ENCODE measurements at regions not wholly inside any gene's neighbourhood (a gene's known extent, or its start where the extent isn't known, plus 50 kb on each side); places are given as distances from the start of the nearest gene placed in this dataset.
"Not testable (repeated sequence)": the region's sequence is repeated elsewhere in the genome, so short reads cannot be mapped to it uniquely, and the experiment has no call there.

DNA sequence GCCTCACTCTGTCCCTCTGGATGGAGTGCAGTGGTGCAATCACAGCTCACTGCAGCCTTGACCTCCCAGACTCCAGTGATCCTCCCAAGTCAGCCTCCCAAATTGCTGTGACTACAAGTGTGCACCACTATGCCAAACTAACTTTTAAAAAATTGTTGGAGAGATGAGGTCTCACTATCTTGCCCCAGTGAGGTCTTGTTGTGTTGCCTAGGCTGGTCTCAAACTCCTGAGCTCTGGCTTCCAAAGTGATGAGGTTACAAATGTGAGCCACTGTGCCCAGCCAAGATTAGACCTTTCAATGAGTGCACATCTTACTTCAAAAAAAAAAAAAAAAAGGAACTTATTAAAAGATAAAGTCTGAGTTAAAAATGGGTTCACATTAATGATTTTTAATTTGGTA lies 1838.1 kb upstream of the DEFB115 start:
- DNase-seq (ENCODE audit: low read depth in 2 of 2), result no peak

DNA sequence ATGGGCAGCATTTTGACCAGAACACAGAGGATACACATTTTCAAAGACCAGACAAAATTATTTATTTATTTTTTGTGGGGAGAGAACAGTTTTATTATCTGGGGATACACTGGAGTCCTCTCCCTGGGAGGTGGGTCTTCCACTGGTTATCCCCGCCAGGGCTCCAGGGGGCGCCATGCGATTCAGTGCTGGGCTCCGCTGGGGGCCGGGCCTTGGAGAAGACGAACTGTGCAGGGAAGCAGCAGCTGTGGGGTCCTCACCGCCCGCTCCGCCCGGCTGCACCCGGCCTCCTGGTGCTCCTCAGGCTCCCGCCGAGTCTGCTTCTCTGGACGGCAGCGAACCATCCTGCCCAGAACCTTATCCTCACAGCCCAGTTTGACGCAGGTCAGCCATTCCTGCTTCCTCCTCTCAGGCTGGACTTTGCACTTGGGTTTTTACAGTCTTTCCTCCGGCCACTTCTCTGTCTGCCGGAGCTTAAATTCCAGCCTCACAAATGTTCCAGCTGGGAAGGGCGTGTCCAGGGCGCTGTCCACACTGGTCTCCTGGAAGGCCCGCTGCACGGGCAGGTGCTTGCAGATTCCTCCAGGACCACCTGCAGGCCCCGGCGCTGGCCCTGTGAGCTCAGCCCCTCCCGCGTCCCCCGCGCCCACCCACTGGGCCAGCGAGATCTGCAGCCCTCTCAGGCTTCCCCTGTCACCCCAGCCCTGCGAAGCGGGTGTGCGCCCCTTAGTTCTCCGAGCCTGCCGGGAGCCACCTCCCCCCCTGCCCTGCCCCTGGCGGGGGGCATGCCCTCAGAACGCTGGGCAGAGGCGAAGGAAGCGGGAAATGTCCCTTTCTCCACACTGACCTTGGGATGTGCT lies 1830.0 kb upstream of the DEFB115 start:
- DNase-seq (ENCODE audit: low read depth in 2 of 2), result no peak

GRCh38 chr20:29430531-29430930 lies 1826.9 kb upstream of the DEFB115 start:
- DNase-seq (ENCODE audit: low read depth in 2 of 2), result no peak

DNA sequence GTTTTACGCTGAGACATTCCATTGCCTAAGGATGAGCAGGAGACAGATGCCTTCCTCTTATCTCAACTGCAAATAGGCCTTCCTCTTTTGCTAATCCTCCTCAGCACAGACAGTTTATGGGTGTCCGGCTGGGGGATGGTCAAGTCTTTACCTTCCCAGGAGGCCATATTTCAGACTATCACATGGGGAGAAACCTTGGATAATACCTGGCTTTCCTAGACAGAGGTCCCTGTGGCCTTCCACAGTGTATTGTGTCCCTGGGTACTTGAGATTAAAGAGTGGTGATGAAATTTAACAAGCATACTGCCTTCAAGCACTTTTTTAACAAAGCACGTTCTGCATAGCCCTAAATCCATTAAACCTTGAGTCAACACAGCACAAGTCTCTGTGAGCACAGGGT lies 1816.7 kb upstream of the DEFB115 start:
- DNase-seq (ENCODE audit: low read depth in 2 of 2), result not testable (repeated sequence)

- DNase-seq (ENCODE audit: low read depth in 2 of 2), result not testable (repeated sequence)
These were observed 1814.2 kb upstream of the DEFB115 start for GRCh38 chr20:29443206-29443781.

DNA sequence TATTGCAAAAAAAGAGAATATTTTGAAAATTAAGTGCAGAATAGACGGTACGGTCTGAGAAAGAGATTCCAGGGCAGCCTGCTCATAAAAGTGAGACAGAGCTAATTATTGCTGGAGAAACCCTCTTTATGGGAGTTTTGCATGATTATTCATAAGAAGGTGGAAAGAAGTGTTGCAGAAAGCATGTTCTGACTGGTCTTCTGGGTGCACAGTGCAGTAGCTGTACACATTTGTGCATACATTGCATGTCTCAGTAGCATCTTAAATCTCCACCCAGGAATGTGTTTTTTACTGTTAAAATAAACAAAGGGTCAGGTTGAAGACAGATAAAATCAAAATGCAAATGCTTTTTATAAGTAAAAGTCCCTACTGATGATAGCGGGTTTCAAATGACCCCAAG lies 1813.6 kb upstream of the DEFB115 start:
- no peak for DNase-seq (ENCODE audit: low read depth in 2 of 2)

DNA sequence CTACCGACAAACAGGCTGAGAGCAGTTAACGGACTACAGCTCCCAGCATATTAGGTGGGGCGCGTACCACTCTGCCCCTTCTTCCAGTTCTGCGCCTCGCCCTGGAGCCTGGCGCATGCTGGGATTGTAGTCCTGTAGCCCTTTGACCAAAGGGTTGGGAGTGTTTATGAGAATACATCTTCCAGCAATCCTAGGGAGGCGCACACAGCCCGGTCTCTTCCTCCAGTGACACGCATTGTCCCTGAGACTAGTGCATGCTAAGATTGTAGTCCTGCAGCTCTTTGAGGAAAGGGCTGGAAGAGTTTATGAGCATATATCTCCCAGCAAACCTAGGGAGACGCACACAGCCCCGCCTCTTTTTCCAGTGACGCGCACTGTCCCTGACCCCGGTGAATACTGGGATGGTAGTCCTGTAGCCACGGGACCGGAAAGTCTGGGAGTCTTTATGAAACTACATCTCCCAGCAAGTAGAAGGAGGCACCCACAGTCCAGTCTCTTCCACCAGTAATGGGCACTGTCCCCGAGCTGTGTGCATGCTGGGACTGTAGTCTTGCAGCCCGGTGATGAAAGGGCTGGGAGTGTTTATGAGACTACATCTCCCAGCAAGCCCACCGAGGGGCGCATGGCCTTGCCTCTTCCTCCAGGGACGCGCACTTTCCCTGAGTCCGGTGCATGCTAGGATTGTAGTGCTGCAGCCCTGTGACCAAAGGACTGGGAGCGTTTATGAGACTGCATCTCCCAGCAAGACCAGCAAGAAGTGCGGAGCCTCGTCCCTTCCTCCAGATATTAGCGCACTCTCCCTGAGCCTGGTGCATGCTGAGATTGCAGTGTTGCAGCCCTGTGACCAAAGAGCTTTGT lies 1812.2 kb upstream of the DEFB115 start:
- DNase-seq (ENCODE audit: low read depth in 2 of 2), result peak in 1 of 2 donors; percentile 22

DNA sequence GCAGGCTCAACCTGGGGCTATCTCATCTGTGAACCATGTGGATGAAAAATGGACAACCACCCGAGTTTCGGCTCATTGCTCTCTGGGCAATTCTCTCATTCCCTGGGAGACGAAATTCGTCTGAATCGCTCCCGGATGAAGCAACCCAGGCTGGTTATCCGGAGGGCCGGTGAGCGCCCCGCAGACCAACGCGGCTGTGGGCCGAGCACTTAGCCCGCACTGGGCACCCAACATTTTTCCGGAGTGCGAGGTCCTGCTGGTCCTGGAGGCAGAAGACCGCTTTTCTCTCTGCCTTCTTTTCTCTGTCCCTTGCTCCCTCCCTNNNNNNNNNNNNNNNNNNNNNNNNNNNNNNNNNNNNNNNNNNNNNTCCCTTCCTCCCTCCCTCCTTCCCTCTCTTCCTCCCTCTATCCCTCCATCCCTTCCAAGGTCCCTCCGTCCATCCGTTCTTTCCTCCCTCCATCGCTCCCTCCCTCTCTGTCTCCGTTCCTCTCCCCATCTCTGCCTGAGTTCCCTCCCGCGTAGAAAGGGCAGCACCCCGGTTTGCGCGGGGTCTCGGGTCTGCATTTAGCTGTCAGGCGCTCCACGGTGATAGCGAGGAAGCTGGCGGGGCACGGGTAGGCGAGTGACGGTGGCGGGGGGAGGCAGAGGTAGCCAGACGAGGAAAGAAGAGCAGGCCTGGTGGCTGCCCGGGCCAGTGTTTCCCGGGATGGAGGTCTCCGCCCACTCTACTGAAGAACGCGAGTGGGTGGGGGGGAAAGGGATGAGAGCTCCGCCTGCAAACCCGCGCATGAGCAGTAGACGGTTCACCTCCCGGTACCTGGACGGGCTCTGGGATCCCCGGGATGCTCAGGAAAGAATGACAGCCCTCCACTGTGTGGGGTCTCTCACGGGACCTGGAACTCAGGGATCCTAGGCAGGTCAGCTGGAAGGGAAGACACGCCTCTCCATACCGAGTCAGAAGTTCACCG lies 1809.7 kb upstream of the DEFB115 start:
- not testable (repeated sequence) for DNase-seq (ENCODE audit: low read depth in 2 of 2)

DNA sequence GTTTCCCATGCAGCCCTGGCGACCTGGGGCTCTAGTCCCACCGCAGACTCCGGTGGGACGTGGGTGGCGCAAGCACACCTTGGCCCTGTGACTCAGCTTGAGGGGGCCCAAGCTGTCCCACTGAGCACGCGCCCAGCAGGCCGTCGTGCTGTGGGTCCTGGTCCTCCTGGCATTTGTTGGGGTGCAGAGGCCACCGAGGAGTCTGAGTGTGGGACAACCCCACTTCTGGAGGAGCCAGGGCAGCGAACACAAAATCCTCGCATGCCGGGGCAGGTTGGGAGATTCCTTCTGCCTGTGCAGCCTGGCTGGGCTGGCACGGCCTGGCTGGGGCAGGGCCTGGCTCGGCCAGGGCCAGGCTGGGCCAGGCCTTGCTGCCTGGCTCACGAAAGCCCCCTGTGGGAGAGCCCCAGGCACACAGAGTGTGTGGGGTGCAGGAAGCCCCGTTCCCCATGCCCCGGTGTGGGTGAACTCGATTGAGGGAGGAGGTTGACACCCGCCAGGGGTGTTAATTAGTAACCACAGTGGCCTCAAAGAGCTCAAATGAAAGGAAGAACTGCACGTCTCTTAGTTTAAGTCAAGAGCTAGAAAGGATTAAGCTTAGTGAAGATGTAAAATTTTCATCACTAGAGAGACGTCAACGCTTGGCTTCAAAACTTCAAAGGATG lies 1808.5 kb upstream of the DEFB115 start:
- DNase-seq (ENCODE audit: low read depth in 2 of 2), result no peak

DNA sequence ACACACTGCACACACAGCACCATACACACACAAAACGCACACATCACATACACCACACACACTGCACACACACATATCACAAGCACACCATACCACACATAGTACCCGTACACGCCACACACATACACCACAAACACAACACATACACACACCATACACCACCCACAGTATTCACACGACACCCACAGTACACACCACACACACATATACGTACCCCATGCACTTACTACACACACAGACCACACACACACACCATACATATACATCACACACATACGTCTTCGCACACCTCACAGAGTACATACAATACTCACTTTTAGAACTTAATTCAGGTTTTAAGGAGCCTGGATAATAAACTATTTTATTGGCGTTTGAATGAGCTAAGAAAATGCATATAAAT lies 1805.3 kb upstream of the DEFB115 start:
- DNase-seq (ENCODE audit: low read depth in 2 of 2), result no peak

- DNase-seq (ENCODE audit: low read depth in 2 of 2), result not testable (repeated sequence)
These were observed 1800.3 kb upstream of the DEFB115 start for GRCh38 chr20:29456987-29457693.

GRCh38 chr20:29472606-29473005 lies 1784.9 kb upstream of the DEFB115 start:
- no peak for DNase-seq (ENCODE audit: low read depth in 2 of 2)

DNA sequence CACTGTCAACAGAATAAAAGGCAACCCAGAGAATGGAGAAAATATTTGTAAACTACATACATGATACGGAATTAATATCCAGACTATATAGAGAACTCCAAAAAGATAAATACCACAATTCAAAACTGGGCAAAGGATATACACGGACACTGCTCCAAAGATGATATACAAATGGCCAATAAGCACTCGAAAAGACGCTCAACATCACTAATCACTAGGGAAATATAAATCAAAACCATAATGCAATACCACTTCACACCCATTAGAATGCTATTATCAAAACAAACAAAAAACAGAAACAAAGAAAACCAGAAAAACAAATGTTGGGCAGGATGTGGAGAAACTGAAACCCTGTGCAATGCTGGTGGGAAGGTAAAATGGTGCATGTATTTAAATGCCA lies 1764.6 kb upstream of the DEFB115 start:
- DNase-seq (ENCODE audit: low read depth in 2 of 2), result not testable (repeated sequence)

- DNase-seq (ENCODE audit: low read depth in 2 of 2), result peak in 1 of 2 donors; percentile 1
These were observed 1760.7 kb upstream of the DEFB115 start for GRCh38 chr20:29496767-29497166.

- peak in 1 of 2 donors; percentile 20 for DNase-seq (ENCODE audit: low read depth in 2 of 2)
These were observed 1760.2 kb upstream of the DEFB115 start for GRCh38 chr20:29497261-29497671.

GRCh38 chr20:29497684-29498083 lies 1759.8 kb upstream of the DEFB115 start:
- not testable (repeated sequence) for DNase-seq (ENCODE audit: low read depth in 2 of 2)

DNA sequence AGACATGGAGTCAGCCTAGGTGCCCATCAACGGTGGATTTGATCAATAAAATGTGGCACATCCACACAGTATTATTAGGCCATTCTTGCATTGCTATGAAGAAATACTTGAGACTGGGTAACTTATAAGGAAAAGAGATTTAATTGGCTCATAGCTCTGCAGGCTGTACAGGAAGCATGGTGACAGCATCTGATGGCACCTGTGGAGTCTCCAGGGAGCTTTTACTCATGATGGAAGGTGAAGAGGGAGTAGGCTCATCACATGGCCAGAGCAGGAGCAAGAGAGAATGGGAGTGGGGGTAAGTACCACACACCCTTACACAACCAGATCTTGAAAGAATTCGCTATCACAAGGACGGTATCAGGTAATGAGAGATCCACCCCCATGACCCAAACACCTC lies 1756.7 kb upstream of the DEFB115 start:
- DNase-seq (ENCODE audit: low read depth in 2 of 2), result not testable (repeated sequence)

DNA sequence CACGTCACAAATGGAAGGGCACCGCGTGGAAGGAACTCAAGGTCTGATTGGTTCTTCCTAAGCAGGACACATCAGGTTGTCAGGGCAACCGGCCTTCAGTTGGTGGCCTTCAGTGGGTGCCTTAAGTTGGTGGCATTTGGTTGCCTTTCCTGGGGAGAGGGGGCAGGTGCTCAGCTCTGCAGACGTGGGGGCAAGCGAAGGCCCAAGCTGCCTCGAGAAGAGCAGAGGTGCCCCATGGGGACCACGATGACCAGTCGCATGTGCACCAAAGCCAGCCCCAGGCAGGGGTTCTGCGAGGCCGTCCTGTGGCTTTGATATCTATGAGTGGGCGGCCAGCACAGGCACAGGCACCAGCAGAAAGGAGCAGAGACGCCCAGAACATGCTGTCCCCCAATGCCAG lies 1742.8 kb upstream of the DEFB115 start:
- DNase-seq (ENCODE audit: low read depth in 2 of 2), result not testable (repeated sequence)

DNA sequence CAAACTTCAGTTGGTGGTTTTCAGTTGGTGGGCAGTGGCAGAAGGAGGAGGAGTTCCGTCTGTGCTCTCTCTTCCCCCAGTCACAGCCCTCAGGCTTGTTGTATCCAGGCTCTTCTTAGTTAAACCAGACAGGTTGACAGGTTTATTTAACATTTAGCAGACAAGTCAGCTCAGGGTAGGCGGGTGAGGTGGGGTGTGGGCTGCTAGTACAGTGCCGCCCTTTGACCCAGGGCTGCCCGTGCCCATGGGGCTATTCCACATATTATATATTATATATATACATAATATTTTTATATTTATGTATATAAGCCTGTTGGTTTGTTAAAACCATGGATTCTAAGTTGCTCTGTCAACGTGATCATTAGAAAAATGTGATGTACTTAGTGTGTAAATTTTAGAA lies 1740.6 kb upstream of the DEFB115 start:
- DNase-seq (ENCODE audit: low read depth in 2 of 2), result not testable (repeated sequence)

Measured in stimulated activated CD4-positive, alpha-beta T cell treated with anti-CD3 and anti-CD28 coated beads, Interleukin-1b, Interleukin-23, amount 100 ng/mL, for 4 hours (primary cell).